Stimulated activated CD8-positive, alpha-beta memory T cell treated with anti-CD3 and anti-CD28 coated beads, Interleukin-4, amount 100 ng/mL, for 1 hour (primary cell): ENCODE measurements at regions not wholly inside any gene's neighbourhood (a gene's known extent, or its start where the extent isn't known, plus 50 kb on each side); places are given as distances from the start of the nearest gene placed in this dataset.

Experiments used
- DNase-seq, 2 donors: peaks; one replicate each; pipeline ENCODE4 v3.0.0-alpha.2; 2020; ENCODE audit warnings: low read depth in 2 of 2, low spot score in 1 of 2

GRCh38 chr10:78383378-78384048, 349.9 kb downstream of the RPS24 start:
- DNase-seq = no peak

DNA sequence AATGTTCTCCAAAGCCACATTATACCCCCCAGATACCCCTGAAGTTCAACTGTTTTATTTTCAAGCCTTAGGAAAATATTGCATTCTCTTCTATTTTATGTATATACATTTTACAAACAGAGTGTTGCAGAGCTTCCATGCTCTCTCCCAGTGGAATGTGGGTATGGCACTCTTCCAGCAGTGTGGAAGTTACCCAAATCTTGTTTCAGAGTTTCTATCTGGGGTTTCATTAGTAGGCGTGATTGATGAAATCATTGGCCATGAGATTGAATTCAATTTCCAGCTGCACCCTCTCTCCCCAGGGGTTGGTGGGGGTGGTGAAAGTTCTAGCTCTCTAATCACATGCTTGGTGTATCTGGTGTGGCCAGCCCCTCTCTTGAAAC, 350.4 kb downstream of the RPS24 start:
- DNase-seq = no peak

DNA sequence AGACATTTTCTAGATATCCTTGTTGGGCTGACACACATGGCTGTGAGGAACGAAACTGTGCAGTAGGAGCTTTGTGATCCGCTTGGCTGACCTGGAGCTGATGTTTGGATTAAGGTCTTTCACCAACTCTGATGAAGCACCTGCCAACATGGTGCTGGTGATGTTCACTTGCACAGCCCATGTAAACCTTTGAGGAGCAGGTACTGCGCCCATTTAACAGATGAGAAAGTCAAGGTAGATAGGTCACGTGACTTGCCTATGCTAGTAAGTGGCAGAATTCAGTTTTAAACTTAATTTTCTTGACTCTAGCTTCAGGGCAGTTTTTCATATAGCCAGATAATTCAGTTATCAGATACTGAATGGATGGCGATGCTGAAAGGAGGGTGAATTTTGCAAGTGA, 351.9 kb downstream of the RPS24 start:
- DNase-seq = no peak

- DNase-seq = no peak
These were observed 352.8 kb downstream of the RPS24 start for GRCh38 chr10:78386509-78386908.

DNA sequence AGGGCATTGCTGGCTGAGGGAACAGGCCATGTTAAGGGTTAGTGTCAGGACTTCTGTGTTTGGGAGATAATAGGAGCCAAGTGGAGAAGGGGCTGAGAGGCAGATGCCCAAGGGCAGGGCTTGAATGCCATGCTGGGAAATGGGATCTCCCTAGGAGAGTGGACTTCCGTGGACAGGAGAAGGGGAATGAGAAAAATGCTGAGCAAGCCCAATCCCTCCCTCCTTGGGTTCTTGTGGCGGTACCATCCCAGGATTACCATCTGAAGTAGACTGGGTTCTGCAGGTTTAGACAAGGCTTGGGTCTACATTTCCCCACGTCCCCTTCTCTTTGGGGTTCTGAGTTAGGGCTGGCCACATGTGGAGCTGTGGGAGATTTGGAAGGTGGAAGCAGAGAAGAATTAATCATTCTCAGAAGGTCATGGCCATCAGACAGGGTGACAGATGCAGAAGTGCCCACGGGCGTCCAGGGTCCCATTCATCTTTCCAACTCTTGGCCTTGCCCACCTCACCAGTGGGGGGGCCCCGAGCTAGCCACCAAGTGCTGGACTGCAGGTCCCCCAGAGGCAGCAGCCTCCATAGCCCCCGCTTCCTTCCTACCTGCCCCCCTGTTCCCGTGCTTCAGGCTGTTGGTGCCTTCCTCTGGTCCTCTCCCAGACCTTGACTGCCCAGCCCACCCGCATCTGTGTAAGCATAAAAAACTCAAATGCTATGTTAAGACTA, 354.8 kb downstream of the RPS24 start:
- no peak for DNase-seq

- DNase-seq = no peak
These were observed 355.8 kb downstream of the RPS24 start for GRCh38 chr10:78389419-78389818.

- DNase-seq = no peak
These were observed 356.4 kb downstream of the RPS24 start for GRCh38 chr10:78390051-78390450.

DNA sequence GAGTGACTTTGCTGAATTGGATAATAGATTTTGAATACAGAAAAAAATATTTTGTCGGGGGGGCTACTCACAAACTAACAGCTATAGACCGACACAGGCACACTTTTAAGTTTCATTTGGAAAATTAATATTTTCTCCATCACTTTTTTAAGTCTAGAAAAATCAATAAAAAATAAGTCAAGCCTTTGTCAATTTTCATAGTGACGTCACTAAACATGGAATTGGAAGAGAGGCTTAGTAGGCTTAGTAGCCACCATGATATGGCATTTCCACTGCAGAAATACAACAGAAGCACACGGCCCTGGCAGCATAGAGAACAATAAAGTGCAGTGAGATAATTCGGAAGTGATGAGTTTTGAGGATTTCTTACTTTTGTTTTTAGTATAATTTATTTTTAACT, 357.2 kb downstream of the RPS24 start:
- DNase-seq = no peak

DNA sequence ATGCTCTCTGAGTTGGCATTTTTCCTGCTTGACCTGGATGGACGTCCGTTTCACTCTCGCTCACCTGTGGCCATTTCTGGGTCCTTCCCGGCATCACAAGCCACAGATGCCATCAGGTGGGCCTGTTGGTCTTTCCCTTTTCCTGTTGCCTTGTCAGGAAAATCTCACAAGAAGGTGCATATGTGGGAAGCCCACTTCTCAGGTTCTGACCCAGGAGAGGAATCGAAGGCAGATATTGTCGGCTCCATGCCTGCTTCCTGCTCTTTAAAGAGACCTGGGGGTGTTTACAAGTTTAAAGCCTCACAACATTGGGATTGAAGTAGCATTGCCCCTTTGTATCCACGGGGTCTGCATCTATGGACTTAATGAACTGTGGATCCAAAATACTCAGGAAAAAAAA, 357.9 kb downstream of the RPS24 start:
- DNase-seq = no peak

GRCh38 chr10:78392197-78392596, 358.5 kb downstream of the RPS24 start:
- no peak for DNase-seq

GRCh38 chr10:78393094-78393493, 359.4 kb downstream of the RPS24 start:
- no peak for DNase-seq

DNA sequence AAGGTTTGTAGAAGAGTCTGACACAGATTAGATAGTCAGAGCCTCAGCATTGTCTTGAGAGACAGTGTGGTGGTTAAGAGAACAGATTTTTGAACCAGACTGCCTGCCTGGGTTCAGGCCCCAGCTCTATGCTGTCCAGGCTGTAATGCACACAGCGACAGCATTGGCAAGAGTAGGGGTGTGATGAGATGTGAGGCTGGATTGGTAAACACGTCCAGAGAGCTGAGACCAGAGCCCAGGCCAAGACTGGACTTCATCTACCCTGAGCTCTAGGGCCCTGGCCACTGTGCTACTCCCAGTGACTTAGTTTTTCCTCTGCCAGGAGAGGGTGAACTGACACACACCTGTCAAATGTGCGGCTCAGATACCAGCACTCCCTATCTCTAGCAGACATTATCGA, 360.4 kb downstream of the RPS24 start:
- no peak for DNase-seq

GRCh38 chr10:78395162-78395561, 361.5 kb downstream of the RPS24 start:
- DNase-seq = no peak

DNA sequence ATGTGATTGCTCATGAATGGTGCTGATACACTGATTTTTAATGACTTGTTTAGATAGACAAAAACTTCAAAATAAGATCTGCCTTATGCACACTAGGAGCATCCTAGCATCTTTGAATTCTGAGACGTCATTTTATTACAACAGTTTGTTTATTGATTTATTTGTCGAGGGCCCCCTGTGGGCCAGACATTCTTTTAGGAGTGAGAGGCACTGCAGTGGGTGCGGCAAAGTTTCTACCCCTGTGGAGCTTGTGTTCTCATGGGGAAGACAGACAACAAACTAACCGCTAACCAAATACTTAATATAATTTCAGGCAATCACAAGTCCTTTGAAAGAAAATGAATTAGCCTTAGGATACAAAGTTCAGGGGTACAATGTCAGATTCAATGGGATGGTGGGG, 363.1 kb downstream of the RPS24 start:
- no peak for DNase-seq

- DNase-seq = no peak
These were observed 364.1 kb downstream of the RPS24 start for GRCh38 chr10:78397786-78398185.

DNA sequence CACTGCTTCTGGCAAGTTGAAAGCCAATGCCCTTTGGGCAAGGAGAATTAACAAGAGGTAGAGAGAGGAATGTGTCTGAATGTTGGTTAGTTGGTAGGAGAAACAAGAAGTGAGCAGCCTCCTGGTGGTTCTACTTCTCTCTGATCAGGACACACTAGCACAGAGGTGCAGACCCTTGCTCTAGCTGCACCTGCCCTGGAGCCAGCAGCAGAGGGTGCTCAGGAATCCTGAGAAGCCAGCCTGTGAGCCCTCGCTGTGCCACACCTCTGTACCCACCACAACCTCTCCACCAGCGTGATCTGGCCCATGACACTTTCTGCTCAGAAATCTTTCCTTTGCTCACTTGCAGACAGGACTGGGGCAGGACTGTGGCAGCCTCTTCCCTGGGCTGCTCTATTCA, 364.7 kb downstream of the RPS24 start:
- no peak for DNase-seq

- DNase-seq = no peak
These were observed 368.1 kb downstream of the RPS24 start for GRCh38 chr10:78401624-78402367.

GRCh38 chr10:78402591-78402990, 368.9 kb downstream of the RPS24 start:
- no peak for DNase-seq

- no peak for DNase-seq
These were observed 370.1 kb downstream of the RPS24 start for GRCh38 chr10:78403781-78404180.

DNA sequence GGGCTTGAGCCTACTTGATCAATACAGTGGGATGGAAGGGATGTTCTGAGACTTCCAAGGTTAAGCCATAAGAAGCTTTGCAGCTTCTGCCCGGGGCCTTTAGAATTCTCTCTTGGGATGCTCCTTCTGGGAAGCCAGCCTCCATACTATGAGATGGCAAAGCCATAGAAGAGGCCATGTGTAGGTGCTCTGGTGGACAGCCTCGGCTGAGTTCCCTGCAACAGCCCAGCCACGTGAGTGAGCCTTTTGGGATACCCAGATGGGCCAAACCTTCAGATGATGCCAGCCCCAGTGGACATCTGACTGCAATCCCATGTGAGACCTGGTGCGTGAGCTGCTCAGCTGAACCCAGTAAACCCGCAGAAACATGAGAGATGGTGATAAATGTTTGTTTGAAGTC, 370.6 kb downstream of the RPS24 start:
- DNase-seq = no peak

DNA sequence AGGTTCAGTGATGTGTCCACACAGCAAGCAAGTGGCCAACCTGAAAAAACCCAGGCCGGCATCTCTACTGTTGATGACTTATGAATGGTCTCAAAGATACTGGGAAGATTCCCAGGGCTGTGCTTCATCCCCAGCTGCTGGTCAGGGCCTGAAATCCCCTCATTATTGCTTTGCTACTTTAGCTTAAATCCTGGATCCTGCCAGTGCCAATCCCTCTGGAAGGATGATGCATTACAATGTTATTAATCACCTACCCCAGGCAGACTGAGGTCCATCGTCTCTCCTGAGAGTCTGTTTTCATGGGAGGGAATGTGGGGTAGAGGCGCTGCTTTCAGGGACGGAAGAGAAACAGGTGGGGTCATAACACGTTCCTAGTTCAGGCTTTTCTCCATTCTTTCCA, 371.6 kb downstream of the RPS24 start:
- DNase-seq = no peak

DNA sequence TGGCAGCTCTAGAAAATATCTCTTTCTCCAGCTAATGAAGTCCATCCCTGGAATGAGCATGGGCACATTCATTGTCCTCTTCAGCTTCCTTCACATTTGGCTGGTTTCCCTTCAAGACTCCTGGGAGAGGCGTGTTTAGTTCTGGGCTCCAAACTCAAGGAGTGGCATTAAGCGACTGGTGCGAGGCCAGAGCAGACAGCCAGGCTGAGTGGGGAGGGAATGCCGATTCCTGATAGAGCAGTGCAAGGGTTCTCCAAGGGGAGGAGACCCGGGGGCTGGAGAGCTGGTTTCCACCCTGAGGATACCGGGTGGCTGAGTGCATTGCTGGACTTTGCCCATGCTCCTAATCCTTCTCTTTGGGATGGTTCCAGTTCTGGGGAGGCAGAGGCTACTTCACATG, 372.1 kb downstream of the RPS24 start:
- DNase-seq = no peak
